ENCODE measurements at regions not wholly inside any gene's neighbourhood (a gene's known extent, or its start where the extent isn't known, plus 50 kb on each side); places are given as distances from the start of the nearest gene placed in this dataset.
"Not testable (repeated sequence)": the region's sequence is repeated elsewhere in the genome, so short reads cannot be mapped to it uniquely, and the experiment has no call there.

GRCh38 chr3:74978684-74979083 lies 364.2 kb upstream of the CNTN3 start:
- no peak for DNase-seq

- DNase-seq, result not testable (repeated sequence)
These were observed 370.8 kb upstream of the CNTN3 start for GRCh38 chr3:74985028-74985904.

- no peak for DNase-seq
These were observed 373.6 kb upstream of the CNTN3 start for GRCh38 chr3:74988095-74988494.

- DNase-seq, result no peak
These were observed 378.4 kb upstream of the CNTN3 start for GRCh38 chr3:74992898-74993297.

- DNase-seq, result no peak
These were observed 386.9 kb upstream of the CNTN3 start for GRCh38 chr3:75001330-75001729.

GRCh38 chr3:75012791-75013331 lies 398.4 kb upstream of the CNTN3 start:
- DNase-seq, result no peak

GRCh38 chr3:75014008-75014407 lies 399.5 kb upstream of the CNTN3 start:
- no peak for DNase-seq

- DNase-seq, result no peak
These were observed 400.8 kb upstream of the CNTN3 start for GRCh38 chr3:75015280-75015679.

- DNase-seq, result no peak
These were observed 420.7 kb upstream of the CNTN3 start for GRCh38 chr3:75035146-75035545.

GRCh38 chr3:75042941-75043340 lies 428.5 kb upstream of the CNTN3 start:
- DNase-seq, result no peak

GRCh38 chr3:75048650-75049049 lies 434.2 kb upstream of the CNTN3 start:
- DNase-seq, result no peak

- no peak for DNase-seq
These were observed 435.1 kb upstream of the CNTN3 start for GRCh38 chr3:75049533-75049932.

- no peak for DNase-seq
These were observed 444.7 kb upstream of the CNTN3 start for GRCh38 chr3:75059120-75059519.

- no peak for DNase-seq
These were observed 447.3 kb upstream of the CNTN3 start for GRCh38 chr3:75061806-75062205.

GRCh38 chr3:75075158-75075557 lies 460.7 kb upstream of the CNTN3 start:
- no peak for DNase-seq

- no peak for DNase-seq
These were observed 462.0 kb upstream of the CNTN3 start for GRCh38 chr3:75076481-75076880.

GRCh38 chr3:75078290-75078689 lies 463.8 kb upstream of the CNTN3 start:
- no peak for DNase-seq

GRCh38 chr3:75082845-75083244 lies 468.4 kb upstream of the CNTN3 start:
- no peak for DNase-seq

GRCh38 chr3:75089841-75090240 lies 475.4 kb upstream of the CNTN3 start:
- DNase-seq, result no peak

GRCh38 chr3:75101329-75102147 lies 487.1 kb upstream of the CNTN3 start:
- no peak for DNase-seq

GRCh38 chr3:75110741-75111140 lies 496.3 kb upstream of the CNTN3 start:
- no peak for DNase-seq

- no peak for DNase-seq
These were observed 501.2 kb upstream of the CNTN3 start for GRCh38 chr3:75115695-75116094.

- no peak for DNase-seq
These were observed 504.3 kb upstream of the CNTN3 start for GRCh38 chr3:75118779-75119178.

- no peak for DNase-seq
These were observed 512.1 kb upstream of the CNTN3 start for GRCh38 chr3:75126556-75126955.
